Kidney (tissue), 13 donors: ENCODE measurements at regions not wholly inside any gene's neighbourhood (a gene's known extent, or its start where the extent isn't known, plus 50 kb on each side); places are given as distances from the start of the nearest gene placed in this dataset.

Source experiments
- DNase-seq, 5 donors: peaks; one replicate each; pipeline ENCODE4 v3.0.0-alpha.2; 2013 to 2020
- FAIRE-seq: peaks from 2 replicates; lab custom pipeline; 2012; peaks lifted over from hg19 to GRCh38; lab: Jason Lieb, UNC
- H3K27ac ChIP-seq, 2 donors: one replicate each; pipeline ENCODE4 v1.7.0; 2013; ENCODE audit warnings: low read depth in 2 of 2, low read length in 2 of 2, inconsistent platforms in 1 of 2
- H3K27me3 ChIP-seq: one replicate; pipeline ENCODE4 v1.7.1; 2013; ENCODE audit warnings: low read length, inconsistent platforms; ENCODE audit not compliant: control insufficient read depth, insufficient read depth
- H3K36me3 ChIP-seq, 3 donors: one replicate each; pipeline versions ENCODE4 v1.7.0 to v1.7.1; 2013; ENCODE audit warnings: low read length in 3 of 3, control low read depth in 1 of 3, inconsistent platforms in 1 of 3; ENCODE audit not compliant: insufficient read depth in 3 of 3, control insufficient read depth in 2 of 3
- H3K4me1 ChIP-seq, 3 donors: one replicate each; pipeline versions ENCODE4 v1.7.0 to v1.7.1; 2013; ENCODE audit warnings: low read length in 3 of 3, inconsistent platforms in 1 of 3, low read depth in 1 of 3; ENCODE audit not compliant: control insufficient read depth in 2 of 3, insufficient read depth in 2 of 3
- H3K4me3 ChIP-seq, 3 donors: one replicate each; pipeline versions ENCODE4 v1.7.0 to v1.8.1; 2013; ENCODE audit warnings: low read length in 3 of 3, control low read depth in 1 of 3, inconsistent platforms in 1 of 3
- H3K9ac ChIP-seq, 3 donors: one replicate each; pipeline versions ENCODE4 v1.7.0 to v1.7.1; 2013; ENCODE audit warnings: low read length in 3 of 3, control low read depth in 1 of 3, inconsistent platforms in 1 of 3
- H3K9me3 ChIP-seq, 3 donors: one replicate each; pipeline versions ENCODE4 v1.7.0 to v1.7.1; 2013; ENCODE audit warnings: low read length in 3 of 3, control low read depth in 1 of 3, inconsistent platforms in 1 of 3; ENCODE audit not compliant: control insufficient read depth in 2 of 3, insufficient read depth in 1 of 3
- CTCF ChIP-seq: IDR thresholded peaks from 3 replicates; pipeline ENCODE4 v1.5.1; 2012; ENCODE audit warnings: mild to moderate bottlenecking, moderate library complexity, borderline replicate concordance; ENCODE audit not compliant: insufficient read depth; ENCODE audit errors: extremely low read depth
- intact Hi-C: fragments of 100-400 bp; cut with DNase I; formaldehyde crosslinking; loops from one replicate; pipeline ENCODE4 v1.11.1; 2022
- donor health status: control.
- donor health status: control.
- donor health status: control.
- donor health status: control.
- donor health status: control.
- donor health status: DM: yes; HTN: yes; CAD: no.
- donor health status: Normal renal cell carcinoma (clear cell type).

- no peak for DNase-seq
- no peak for FAIRE-seq
- intact Hi-C loops: no loop called here
- TF ChIP-seq CTCF: no peak
- Histone ChIP-seq H3K27me3 (no peaks in the 10 kb centered on the region), H3K4me1 (no peaks in the 10 kb centered on the region), H3K4me3 (no peak overlapping the region), H3K9ac (no peak overlapping the region), H3K27ac (no peak overlapping the region), H3K36me3 (no peaks in the 10 kb centered on the region), H3K9me3 (peaks cover 0 to 12% (median 5%) of the 10 kb centered on the region in 3 donors)
These were observed 1097.2 kb upstream of the RAG2 start for GRCh38 chr11:37695283-37695682.

- no peak for DNase-seq
- Histone ChIP-seq H3K9ac (no peak overlapping the region), H3K4me3 (no peak overlapping the region), H3K4me1 (no peaks in the 10 kb centered on the region), H3K27ac (no peak overlapping the region), H3K27me3 (no peaks in the 10 kb centered on the region), H3K9me3 (peaks cover 0 to 3% (median 0%) of the 10 kb centered on the region in 3 donors), H3K36me3 (no peaks in the 10 kb centered on the region)
- intact Hi-C loops: no loop called here
- TF ChIP-seq CTCF: no peak
- FAIRE-seq: no peak
These were observed 1091.9 kb upstream of the RAG2 start for GRCh38 chr11:37689951-37690350.

- FAIRE-seq (no peak), DNase-seq (no peak)
- TF ChIP-seq CTCF: no peak
- Histone ChIP-seq H3K36me3 (no peaks in the 10 kb centered on the region), H3K27ac (no peak overlapping the region), H3K9ac (no peak overlapping the region), H3K4me1 (no peaks in the 10 kb centered on the region), H3K27me3 (no peaks in the 10 kb centered on the region), H3K4me3 (no peak overlapping the region), H3K9me3 (no peaks in the 10 kb centered on the region)
- intact Hi-C loops: no loop called here
These were observed 1090.4 kb upstream of the RAG2 start for GRCh38 chr11:37688456-37688855.

- H3K27me3 ChIP-seq: no peaks in the 10 kb centered on the region
- FAIRE-seq: no peak
These were observed 1089.1 kb upstream of the RAG2 start for GRCh38 chr11:37687130-37687529.

More at GRCh38 chr11:37687130-37687529, 1089.1 kb upstream of the RAG2 start:
- Histone ChIP-seq H3K27ac (no peak overlapping the region), H3K4me3 (no peak overlapping the region), H3K4me1 (no peaks in the 10 kb centered on the region), H3K9me3 (no peaks in the 10 kb centered on the region), H3K36me3 (no peaks in the 10 kb centered on the region), H3K9ac (no peak overlapping the region)
- intact Hi-C loops: no loop called here
- TF ChIP-seq CTCF: no peak
- DNase-seq: no peak
